Lower leg skin (tissue), 3 donors: ENCODE measurements at regions not wholly inside any gene's neighbourhood (a gene's known extent, or its start where the extent isn't known, plus 50 kb on each side); places are given as distances from the start of the nearest gene placed in this dataset.

Source experiments
- POLR2A ChIP-seq, 2 donors: fragments of 450-650 bp; IDR thresholded peaks; one replicate each; pipeline ENCODE4 v1.6.1; 2016 to 2017; ENCODE audit warnings: antibody characterized with exemption in 2 of 2, mild to moderate bottlenecking in 1 of 2, moderate library complexity in 1 of 2
- TF ChIP-seq, protein P1 (sequence below), 3 donors: fragments of 450-650 bp; IDR thresholded peaks; one replicate each; pipeline ENCODE4 v1.5.1; 2016; ENCODE audit warnings: antibody characterized with exemption in 3 of 3, mild to moderate bottlenecking in 3 of 3, moderate library complexity in 2 of 3

DNA sequence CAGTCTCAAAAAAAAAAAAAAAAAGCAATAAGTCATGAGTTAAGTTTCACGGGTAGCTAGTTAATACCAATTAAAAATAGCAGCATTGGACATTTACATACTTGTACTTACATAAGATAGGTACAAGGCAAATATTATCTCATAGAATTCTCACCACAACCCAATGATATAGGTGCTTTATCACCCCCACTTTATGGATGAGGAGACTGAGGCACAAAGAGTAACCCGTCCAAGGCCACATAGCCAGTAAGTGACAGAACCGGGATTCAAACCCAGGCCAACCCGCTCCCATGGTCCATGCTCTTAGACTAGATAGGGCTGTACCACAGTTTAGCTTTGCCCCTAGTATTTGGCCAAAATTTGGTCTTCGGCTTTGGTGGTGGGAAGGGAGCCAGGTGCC lies 132.5 kb upstream of the SLC45A1 start:
- no peak for TF ChIP-seq POLR2A (IDR thresholded peaks at IDR 0.05)
- TF ChIP-seq, protein P1, sequence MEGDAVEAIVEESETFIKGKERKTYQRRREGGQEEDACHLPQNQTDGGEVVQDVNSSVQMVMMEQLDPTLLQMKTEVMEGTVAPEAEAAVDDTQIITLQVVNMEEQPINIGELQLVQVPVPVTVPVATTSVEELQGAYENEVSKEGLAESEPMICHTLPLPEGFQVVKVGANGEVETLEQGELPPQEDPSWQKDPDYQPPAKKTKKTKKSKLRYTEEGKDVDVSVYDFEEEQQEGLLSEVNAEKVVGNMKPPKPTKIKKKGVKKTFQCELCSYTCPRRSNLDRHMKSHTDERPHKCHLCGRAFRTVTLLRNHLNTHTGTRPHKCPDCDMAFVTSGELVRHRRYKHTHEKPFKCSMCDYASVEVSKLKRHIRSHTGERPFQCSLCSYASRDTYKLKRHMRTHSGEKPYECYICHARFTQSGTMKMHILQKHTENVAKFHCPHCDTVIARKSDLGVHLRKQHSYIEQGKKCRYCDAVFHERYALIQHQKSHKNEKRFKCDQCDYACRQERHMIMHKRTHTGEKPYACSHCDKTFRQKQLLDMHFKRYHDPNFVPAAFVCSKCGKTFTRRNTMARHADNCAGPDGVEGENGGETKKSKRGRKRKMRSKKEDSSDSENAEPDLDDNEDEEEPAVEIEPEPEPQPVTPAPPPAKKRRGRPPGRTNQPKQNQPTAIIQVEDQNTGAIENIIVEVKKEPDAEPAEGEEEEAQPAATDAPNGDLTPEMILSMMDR (IDR thresholded peaks at IDR 0.05), result no peak
